Activated CD4-positive, alpha-beta memory T cell treated with anti-CD3 and anti-CD28 coated beads for 36 hours (primary cell): ENCODE measurements at regions not wholly inside any gene's neighbourhood (a gene's known extent, or its start where the extent isn't known, plus 50 kb on each side); places are given as distances from the start of the nearest gene placed in this dataset.

Source experiments
- CTCF ChIA-PET: fragments of 350-600 bp; sonication (Branson Sonifier 250); formaldehyde crosslinking; loops from one replicate; lab custom pipeline; 2021; ENCODE audit warnings: antibody characterized with exemption, inconsistent platforms; lab: Charles Lee
- POLR2A ChIA-PET: fragments of 350-600 bp; sonication (Branson Sonifier 250); formaldehyde crosslinking; loops from one replicate; lab custom pipeline; 2021; ENCODE audit warnings: antibody characterized with exemption; lab: Charles Lee
- DNase-seq: peaks from one replicate; pipeline ENCODE4 v3.0.0-alpha.2; 2020
- H3K27ac Mint-ChIP-seq: one replicate; pipeline ENCODE4 v1.8.0; 2021; ENCODE audit warnings: mixed read lengths
- H3K27me3 Mint-ChIP-seq: one replicate; pipeline ENCODE4 v1.8.0; 2021; ENCODE audit warnings: mixed read lengths
- H3K36me3 Mint-ChIP-seq: one replicate; pipeline ENCODE4 v1.8.0; 2021; ENCODE audit warnings: mixed read lengths
- H3K4me1 Mint-ChIP-seq: one replicate; pipeline ENCODE4 v1.8.0; 2021; ENCODE audit warnings: low read depth, mixed read lengths
- H3K4me3 Mint-ChIP-seq: one replicate; pipeline ENCODE4 v1.8.0; 2021; ENCODE audit warnings: mild to moderate bottlenecking, mixed read lengths
- H3K9me3 Mint-ChIP-seq: one replicate; pipeline ENCODE4 v1.8.0; 2021; ENCODE audit warnings: mixed read lengths
- intact Hi-C: fragments of 100-400 bp; cut with micrococcal nuclease; formaldehyde crosslinking; loops from one replicate; pipeline ENCODE4 v1.15.1; 2023

DNA sequence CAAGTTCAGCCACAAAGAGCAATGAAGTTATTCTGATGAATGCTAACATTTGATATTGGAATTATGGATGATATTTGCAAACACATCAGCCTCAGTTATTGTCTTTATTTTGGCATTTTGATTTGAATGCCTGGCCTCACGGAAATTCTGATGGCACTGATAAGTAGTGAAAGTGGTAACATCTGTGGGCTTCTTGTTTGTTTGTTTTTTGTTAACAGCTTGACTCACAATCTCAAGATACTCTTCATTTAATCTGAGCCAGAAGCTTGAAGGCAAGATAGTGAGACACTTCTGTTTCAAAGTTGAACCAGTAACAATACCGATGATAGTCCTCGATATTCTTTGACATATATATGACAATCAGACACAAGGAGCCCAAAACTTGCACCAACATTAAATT is 182.9 kb upstream of the NFIA start:
- Mint-ChIP-seq H3K9me3 (no peaks in the 10 kb centered on the region), H3K27me3 (peaks cover 17% of the 10 kb centered on the region), H3K36me3 (no peaks in the 10 kb centered on the region), H3K4me3 (no peak overlapping the region), H3K27ac (no peak overlapping the region), H3K4me1 (peaks cover 4% of the 10 kb centered on the region)
- no peak for DNase-seq
- intact Hi-C loops = loop anchor here (10.0 kb wide), 1 partner anchor 435 kb away; no protein-coding TSS in a partner anchor
- POLR2A ChIA-PET = no interaction called here
- CTCF ChIA-PET = no interaction called here

GRCh38 chr1:60898987-60899386 is 183.4 kb upstream of the NFIA start:
- no peaks in the 10 kb centered on the region for H3K36me3 Mint-ChIP-seq
- H3K9me3 Mint-ChIP-seq = no peaks in the 10 kb centered on the region
- no peak overlapping the region for H3K4me3 Mint-ChIP-seq
- ChIA-PET POLR2A (no interaction called here), CTCF (no interaction called here)
- peaks cover 18% of the 10 kb centered on the region for H3K27me3 Mint-ChIP-seq
- peak; percentile 27 for DNase-seq
- H3K4me1 Mint-ChIP-seq = peaks cover 4% of the 10 kb centered on the region
- intact Hi-C loops = loop anchor here (10.0 kb wide), 1 partner anchor 436 kb away; no protein-coding TSS in a partner anchor
- H3K27ac Mint-ChIP-seq = no peak overlapping the region

DNA sequence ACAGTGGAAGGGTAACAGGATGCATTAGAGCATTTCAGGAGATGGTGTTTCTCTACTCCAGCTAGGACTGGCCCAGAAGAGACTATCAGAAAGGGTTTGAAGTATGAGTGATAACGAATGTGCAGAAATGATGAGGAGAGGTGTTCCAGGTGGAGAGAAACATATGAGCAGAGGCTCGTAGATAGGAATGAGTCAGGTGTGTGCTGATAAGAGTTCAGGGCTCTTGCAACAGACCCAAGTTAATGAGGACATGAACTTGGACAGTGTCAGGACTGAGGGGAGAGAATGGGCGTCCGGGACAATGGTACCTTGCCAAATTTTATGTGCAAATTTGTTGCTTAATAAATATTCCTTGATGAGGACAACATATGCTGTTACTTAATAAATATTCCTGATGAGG is 183.9 kb upstream of the NFIA start:
- Mint-ChIP-seq H3K27me3 (peaks cover 22% of the 10 kb centered on the region), H3K4me1 (peaks cover 4% of the 10 kb centered on the region), H3K27ac (no peak overlapping the region), H3K9me3 (no peaks in the 10 kb centered on the region), H3K4me3 (no peak overlapping the region), H3K36me3 (no peaks in the 10 kb centered on the region)
- intact Hi-C loops = loop anchor here (10.0 kb wide), 1 partner anchor 436 kb away; no protein-coding TSS in a partner anchor
- CTCF ChIA-PET = no interaction called here
- POLR2A ChIA-PET = no interaction called here
- no peak for DNase-seq

- Mint-ChIP-seq H3K27ac (no peak overlapping the region), H3K4me1 (peaks cover 4% of the 10 kb centered on the region), H3K9me3 (no peaks in the 10 kb centered on the region), H3K27me3 (peaks cover 25% of the 10 kb centered on the region), H3K36me3 (no peaks in the 10 kb centered on the region), H3K4me3 (no peak overlapping the region)
- DNase-seq = no peak
- intact Hi-C loops = loop anchor here (10.0 kb wide), 1 partner anchor 438 kb away; no protein-coding TSS in a partner anchor
- ChIA-PET POLR2A (no interaction called here), CTCF (no interaction called here)
Measured at GRCh38 chr1:60896701-60897363, 185.5 kb upstream of the NFIA start.

GRCh38 chr1:60895701-60896100 is 186.7 kb upstream of the NFIA start:
- no peak for DNase-seq
- ChIA-PET CTCF (no interaction called here), POLR2A (no interaction called here)
- Mint-ChIP-seq H3K27me3 (peaks cover 26% of the 10 kb centered on the region), H3K4me1 (peaks cover 4% of the 10 kb centered on the region), H3K4me3 (no peak overlapping the region), H3K36me3 (no peaks in the 10 kb centered on the region), H3K27ac (no peak overlapping the region), H3K9me3 (no peaks in the 10 kb centered on the region)
- intact Hi-C loops = loop anchor here (10.0 kb wide), 1 partner anchor 439 kb away; no protein-coding TSS in a partner anchor

GRCh38 chr1:60895252-60895651 is 187.1 kb upstream of the NFIA start:
- no peaks in the 10 kb centered on the region for H3K36me3 Mint-ChIP-seq
- ChIA-PET POLR2A (no interaction called here), CTCF (no interaction called here)
- H3K4me3 Mint-ChIP-seq = no peak overlapping the region
- peaks cover 4% of the 10 kb centered on the region for H3K4me1 Mint-ChIP-seq
- H3K9me3 Mint-ChIP-seq = no peaks in the 10 kb centered on the region
- DNase-seq = no peak
- H3K27me3 Mint-ChIP-seq = peaks cover 26% of the 10 kb centered on the region
- intact Hi-C loops = loop anchor here (10.0 kb wide), 1 partner anchor 440 kb away; no protein-coding TSS in a partner anchor
- H3K27ac Mint-ChIP-seq = no peak overlapping the region

DNA sequence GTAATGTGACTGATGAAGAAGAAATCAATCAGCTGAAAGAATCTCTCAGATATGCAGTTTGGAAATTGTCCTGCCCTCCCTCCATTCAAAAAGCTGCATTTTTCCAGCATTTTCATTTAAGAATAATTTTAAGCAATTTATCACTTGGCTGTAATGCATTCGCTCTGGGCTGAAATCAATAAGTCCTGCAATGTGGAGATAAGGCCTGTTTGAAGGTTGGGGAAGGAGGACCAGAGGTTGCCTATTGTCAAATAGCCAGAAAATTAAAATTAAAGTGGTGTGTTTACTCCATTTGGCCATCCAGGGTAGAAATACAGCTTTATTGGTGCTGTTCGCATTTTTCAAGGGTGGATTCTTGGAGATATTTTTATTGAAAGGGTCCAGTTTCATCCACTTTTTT is 187.6 kb upstream of the NFIA start:
- ChIA-PET CTCF (no interaction called here), POLR2A (no interaction called here)
- Mint-ChIP-seq H3K4me3 (no peak overlapping the region), H3K4me1 (peaks cover 4% of the 10 kb centered on the region), H3K9me3 (no peaks in the 10 kb centered on the region), H3K27me3 (peaks cover 26% of the 10 kb centered on the region), H3K27ac (no peak overlapping the region), H3K36me3 (no peaks in the 10 kb centered on the region)
- intact Hi-C loops = loop anchor here (10.0 kb wide), 1 partner anchor 440 kb away; no protein-coding TSS in a partner anchor
- no peak for DNase-seq

DNA sequence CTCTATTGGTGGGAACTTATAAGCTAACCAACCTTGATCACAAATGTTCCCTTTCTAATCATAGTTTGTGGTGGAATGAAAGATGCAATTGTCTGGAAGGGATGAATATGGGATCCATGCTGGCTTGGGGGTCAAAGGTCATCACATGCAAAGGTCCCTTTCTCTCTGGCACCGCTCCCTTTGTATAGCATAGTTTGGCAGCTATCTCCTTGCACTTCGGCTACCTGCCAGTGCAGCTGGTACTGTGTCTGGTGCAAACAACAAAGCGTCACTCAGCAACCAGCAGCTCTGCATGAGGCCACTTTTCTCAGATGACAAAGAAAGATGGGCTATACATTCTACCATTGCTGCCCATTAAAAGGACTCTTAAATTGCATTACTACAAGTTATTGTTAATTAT is 188.2 kb upstream of the NFIA start:
- intact Hi-C loops = loop anchor here (10.0 kb wide), 1 partner anchor 441 kb away; no protein-coding TSS in a partner anchor
- no peaks in the 10 kb centered on the region for H3K9me3 Mint-ChIP-seq
- ChIA-PET POLR2A (no interaction called here), CTCF (no interaction called here)
- peaks cover 3% of the 10 kb centered on the region for H3K4me1 Mint-ChIP-seq
- H3K27ac Mint-ChIP-seq = no peak overlapping the region
- peaks cover 26% of the 10 kb centered on the region for H3K27me3 Mint-ChIP-seq
- H3K4me3 Mint-ChIP-seq = no peak overlapping the region
- DNase-seq = no peak
- H3K36me3 Mint-ChIP-seq = no peaks in the 10 kb centered on the region

DNA sequence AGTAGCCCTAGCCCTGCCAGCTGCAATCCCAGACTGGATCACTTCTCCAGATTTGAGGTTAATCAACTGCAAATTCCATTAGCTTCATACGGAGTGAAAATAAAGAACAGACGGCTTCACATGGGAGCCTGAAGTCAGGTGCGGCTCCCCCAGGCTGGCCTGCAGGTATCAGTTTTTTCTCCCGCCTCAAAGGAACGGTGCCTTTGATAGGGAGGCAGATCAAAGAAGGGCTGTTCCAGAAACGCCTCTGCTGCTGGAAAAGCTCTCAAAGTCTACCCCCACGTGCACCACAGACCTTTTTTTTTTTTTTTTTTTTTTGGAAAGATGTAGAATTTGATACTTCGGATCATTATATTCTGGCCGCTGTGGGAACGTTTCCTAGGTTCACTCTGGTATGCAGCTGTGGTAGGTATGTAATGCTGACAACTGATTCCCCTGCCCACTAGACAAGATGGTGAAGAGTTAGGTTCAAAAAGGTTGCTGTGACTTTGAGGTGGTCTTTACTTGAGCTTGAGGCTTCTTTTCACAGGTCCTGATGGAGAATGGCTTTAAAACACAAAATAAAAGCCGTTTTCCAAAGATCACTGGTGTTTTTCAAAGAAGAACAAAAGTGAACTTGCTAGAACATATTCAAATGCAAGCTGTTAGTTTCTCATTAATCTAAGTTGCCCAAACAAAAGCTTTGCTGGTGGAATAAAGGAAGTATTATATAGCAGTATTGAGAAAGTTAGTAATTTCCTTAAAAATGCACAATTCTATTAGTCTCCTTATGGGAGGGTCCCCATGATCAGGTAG is 189.0 kb upstream of the NFIA start:
- ChIA-PET CTCF (no interaction called here), POLR2A (no interaction called here)
- H3K4me1 Mint-ChIP-seq = peaks cover 1% of the 10 kb centered on the region
- H3K36me3 Mint-ChIP-seq = no peaks in the 10 kb centered on the region
- no peak overlapping the region for H3K4me3 Mint-ChIP-seq
- DNase-seq = no peak
- intact Hi-C loops = loop anchor here (10.0 kb wide), 1 partner anchor 441 kb away; no protein-coding TSS in a partner anchor
- no peak overlapping the region for H3K27ac Mint-ChIP-seq
- H3K27me3 Mint-ChIP-seq = peaks cover 24% of the 10 kb centered on the region
- no peaks in the 10 kb centered on the region for H3K9me3 Mint-ChIP-seq

DNA sequence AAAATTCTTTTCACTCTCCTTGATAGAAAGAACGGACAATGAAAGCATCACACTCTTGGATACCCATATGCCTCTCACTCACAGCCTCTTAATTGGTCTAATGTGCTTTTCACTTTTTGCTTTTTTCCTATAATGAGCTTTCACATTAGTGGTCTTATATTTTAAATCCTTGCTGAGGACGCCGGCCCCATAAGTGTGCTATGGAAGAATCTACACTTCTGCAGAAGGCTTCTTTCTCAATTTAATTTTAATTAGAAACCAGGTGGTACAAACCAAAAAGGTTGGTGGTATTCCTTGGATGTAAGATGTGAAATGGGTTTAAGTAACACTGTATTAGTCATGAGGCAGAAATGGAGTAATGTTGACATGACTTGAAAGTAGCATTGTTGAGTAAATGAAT is 190.6 kb upstream of the NFIA start:
- Mint-ChIP-seq H3K36me3 (no peaks in the 10 kb centered on the region), H3K9me3 (no peaks in the 10 kb centered on the region), H3K27me3 (peaks cover 21% of the 10 kb centered on the region), H3K4me1 (peaks cover 2% of the 10 kb centered on the region), H3K27ac (no peak overlapping the region), H3K4me3 (no peak overlapping the region)
- POLR2A ChIA-PET = no interaction called here
- CTCF ChIA-PET = no interaction called here
- intact Hi-C loops = loop anchor here (10.0 kb wide), 1 partner anchor 443 kb away; no protein-coding TSS in a partner anchor
- no peak for DNase-seq

DNA sequence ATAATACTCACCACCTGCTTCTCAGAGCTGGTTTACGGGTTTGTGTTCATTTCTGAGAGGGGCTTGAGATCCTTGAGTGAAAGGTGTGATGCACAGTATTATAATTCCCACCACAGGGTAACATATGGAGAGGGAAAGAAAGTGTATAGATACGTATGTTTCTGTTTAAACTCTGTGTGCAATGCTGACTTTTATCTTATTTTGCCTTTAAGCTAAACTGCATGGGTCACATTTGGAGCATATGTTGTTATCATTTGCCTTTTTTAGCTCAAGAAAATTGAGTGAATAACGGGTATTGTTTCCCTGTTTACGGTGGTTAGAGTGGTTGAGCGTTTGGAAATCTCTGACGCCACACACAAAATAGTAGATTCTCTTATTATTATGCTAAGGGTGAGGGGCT is 191.1 kb upstream of the NFIA start:
- peaks cover 26% of the 10 kb centered on the region for H3K27me3 Mint-ChIP-seq
- H3K9me3 Mint-ChIP-seq = no peaks in the 10 kb centered on the region
- H3K4me1 Mint-ChIP-seq = peaks cover 2% of the 10 kb centered on the region
- POLR2A ChIA-PET = no interaction called here
- no peaks in the 10 kb centered on the region for H3K36me3 Mint-ChIP-seq
- H3K27ac Mint-ChIP-seq = no peak overlapping the region
- H3K4me3 Mint-ChIP-seq = no peak overlapping the region
- CTCF ChIA-PET = no interaction called here
- no peak for DNase-seq
- intact Hi-C loops = loop anchor here (10.0 kb wide), 1 partner anchor 444 kb away; no protein-coding TSS in a partner anchor

DNA sequence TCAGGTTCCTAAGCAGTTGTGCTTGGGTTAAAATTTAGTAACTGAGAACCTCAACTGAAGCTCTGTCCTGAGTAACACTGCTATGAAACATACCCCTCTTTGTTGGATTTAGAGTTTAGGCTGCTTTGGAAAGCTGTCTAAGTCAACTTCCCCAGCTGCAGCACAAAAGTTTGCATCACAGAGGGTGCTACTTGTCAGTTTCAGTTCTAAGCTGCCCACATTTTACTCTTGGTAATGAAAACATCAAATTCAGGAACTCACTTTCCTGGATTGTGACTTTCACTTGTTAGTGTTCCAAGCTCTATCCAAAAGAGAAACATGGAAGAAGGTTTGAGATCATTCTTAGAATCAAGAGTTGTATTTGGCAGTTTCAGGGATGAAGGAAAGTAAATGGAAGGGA is 191.7 kb upstream of the NFIA start:
- no peaks in the 10 kb centered on the region for H3K36me3 Mint-ChIP-seq
- no peak overlapping the region for H3K4me3 Mint-ChIP-seq
- ChIA-PET POLR2A (no interaction called here), CTCF (interaction anchor here (1.1 kb wide), 1 partner anchor 919 kb away, joined by 3 read pairs; no protein-coding TSS in a partner anchor)
- intact Hi-C loops = loop anchor here (10.0 kb wide), 1 partner anchor 444 kb away; no protein-coding TSS in a partner anchor
- no peak for DNase-seq
- H3K9me3 Mint-ChIP-seq = no peaks in the 10 kb centered on the region
- peaks cover 2% of the 10 kb centered on the region for H3K4me1 Mint-ChIP-seq
- peaks cover 25% of the 10 kb centered on the region for H3K27me3 Mint-ChIP-seq
- H3K27ac Mint-ChIP-seq = no peak overlapping the region
